NCI-H1436 (cell line): ENCODE measurements at regions not wholly inside any gene's neighbourhood (a gene's known extent, or its start where the extent isn't known, plus 50 kb on each side); places are given as distances from the start of the nearest gene placed in this dataset.
"Not testable (repeated sequence)": the region's sequence is repeated elsewhere in the genome, so short reads cannot be mapped to it uniquely, and the experiment has no call there.

Source experiments
- DNase-seq: peaks from one replicate; lab custom pipeline; 2025; lab: John Stamatoyannopoulos, UW

DNA sequence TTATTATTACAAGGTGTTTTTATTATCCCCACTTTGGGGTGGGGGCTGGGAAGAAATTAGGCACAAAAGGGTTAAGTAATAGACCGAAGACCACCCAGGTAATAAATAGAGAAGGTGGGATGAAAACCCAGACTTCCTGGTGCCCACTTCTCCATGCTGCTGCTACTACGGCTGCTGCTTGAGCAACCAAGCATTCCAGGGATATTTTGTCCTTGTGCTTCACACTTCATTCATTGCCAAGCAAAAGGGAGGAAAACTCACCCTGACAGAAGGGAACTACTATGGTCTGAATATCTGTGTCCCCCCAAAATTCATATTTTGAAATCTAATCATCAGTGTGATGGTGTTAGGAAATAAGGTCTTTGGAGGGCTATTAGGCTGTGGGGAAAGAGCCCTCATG is 470.9 kb upstream of the API5 start:
- DNase-seq: no peak

DNA sequence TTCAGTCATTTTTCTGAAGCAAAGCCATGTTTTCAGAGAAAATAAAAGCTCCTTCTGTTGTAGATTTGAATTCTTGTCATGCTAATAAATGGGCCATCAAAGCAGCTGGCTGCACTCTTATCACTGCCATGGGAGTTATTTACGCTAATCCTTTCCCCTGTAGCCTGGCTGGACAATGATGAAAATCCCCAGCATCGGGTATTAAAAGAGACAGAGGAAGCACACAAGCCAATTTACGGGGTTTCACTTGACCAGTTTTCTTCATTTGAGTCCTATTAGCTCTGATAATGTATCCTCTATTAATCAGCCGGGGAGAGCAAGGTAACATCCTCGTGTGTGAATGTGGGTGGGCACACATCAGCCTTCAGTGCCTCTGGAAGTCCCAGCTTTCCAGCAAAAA is 470.2 kb upstream of the API5 start:
- DNase-seq: no peak

DNA sequence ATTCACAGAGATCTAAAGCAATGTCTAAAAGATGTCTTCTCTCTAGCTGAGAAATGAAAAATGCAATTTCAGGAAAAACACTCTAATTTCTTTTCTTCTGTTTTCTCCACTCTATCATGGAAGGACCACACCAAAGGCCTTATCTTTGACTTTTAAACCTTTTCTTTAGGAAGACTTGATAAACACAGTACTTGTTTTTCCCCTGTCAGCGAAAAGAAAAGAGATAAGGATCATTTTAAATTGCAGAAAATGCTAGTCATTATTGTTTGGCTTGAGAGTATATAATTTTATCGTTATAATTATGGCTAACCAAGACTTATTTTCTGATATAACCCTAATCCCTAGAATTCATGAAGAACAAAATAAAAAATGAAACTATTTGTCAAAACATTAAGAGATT is 462.4 kb upstream of the API5 start:
- DNase-seq: no peak

- DNase-seq: no peak
Observed at GRCh38 chr11:42857344-42857743, 454.5 kb upstream of the API5 start.

GRCh38 chr11:42870480-42870879 is 441.3 kb upstream of the API5 start:
- DNase-seq: no peak

DNA sequence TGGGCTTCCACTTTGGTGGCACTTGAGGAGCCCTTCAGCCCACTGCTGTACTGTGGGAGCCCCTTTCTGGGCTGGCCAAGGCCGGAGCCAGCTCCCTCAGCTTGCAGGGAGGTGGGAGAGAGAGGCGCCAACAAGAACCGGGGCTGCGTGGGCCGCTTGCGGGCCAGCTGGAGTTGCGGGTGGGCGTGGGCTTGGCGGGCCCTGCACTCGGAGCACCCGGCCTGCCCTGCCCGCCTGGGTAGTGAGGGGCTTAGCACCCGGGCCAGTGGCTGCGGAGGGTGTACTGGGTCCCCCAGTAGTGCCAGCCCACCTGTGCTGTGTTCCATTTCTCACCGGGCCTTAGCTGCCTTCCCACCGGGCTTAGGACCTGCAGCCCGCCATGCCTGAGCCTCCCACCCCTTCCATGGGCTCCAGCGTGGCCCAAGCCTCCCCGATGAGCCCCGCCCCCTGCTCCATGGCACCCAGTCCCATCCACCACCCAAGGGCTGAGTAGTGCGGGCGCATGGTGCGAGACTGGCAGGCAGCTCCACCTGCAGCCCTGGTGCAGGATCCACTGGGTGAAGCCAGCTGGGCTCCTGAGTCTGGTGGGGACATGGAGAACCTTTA is 437.9 kb upstream of the API5 start:
- not testable (repeated sequence) for DNase-seq

- DNase-seq: not testable (repeated sequence)
Observed at GRCh38 chr11:42881335-42881734, 430.5 kb upstream of the API5 start.

- no peak for DNase-seq
Observed at GRCh38 chr11:42890773-42891172, 421.0 kb upstream of the API5 start.

GRCh38 chr11:42901084-42901483 is 410.7 kb upstream of the API5 start:
- no peak for DNase-seq

DNA sequence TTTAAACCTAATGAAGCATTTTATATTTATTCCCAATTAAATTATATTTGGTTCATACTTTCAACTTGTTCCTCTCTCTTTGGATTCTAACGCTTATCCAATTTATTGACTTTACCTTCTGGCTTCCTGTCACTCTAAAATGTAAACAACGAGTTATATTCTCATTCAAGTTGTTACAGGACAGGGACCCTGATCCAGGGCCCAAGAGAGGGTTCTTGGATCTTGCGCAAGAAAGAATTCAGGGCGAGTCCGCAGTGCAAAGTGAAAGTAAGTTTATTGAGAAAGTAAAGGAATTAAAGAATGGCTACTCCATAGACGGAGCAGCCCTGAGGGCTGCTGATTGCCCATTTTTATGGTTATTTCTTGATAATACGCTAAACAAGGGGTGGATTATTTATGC is 405.6 kb upstream of the API5 start:
- no peak for DNase-seq

- no peak for DNase-seq
Observed at GRCh38 chr11:42913731-42914130, 398.1 kb upstream of the API5 start.

- DNase-seq: no peak
Observed at GRCh38 chr11:42923651-42924050, 388.1 kb upstream of the API5 start.

GRCh38 chr11:42925916-42926315 is 385.9 kb upstream of the API5 start:
- no peak for DNase-seq

GRCh38 chr11:42947405-42947804 is 364.4 kb upstream of the API5 start:
- no peak for DNase-seq

DNA sequence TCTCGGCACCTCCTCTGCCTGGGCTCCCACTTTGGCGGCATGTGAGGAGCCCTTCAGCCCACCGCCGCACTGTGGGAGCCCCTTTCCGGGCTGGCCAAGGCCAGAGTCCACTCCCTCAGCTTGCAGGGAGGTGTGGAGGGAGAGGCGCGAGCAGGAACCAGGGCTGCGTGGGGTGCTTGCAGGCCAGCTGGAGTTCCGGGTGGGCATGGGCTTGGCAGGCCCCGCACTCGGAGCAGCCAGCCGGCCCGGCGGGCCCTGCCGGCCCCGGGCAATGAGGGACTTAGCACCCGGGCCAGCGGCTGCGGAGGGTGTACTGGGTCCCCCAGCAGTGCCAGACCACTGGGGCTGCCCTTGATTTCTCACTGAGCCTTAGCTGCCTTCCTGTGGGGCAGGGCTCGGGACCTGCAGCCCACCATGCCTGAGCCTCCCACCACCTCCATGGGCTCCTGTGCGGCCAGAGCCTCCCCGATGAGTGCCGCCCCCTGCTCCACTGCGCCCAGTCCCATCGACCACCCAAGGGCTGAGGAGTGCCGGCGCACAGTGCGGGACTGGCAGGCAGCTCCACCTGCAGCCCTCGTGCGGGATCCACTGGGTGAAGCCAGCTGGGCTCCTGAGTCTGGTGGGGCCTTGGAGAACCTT is 361.9 kb upstream of the API5 start:
- not testable (repeated sequence) for DNase-seq

DNA sequence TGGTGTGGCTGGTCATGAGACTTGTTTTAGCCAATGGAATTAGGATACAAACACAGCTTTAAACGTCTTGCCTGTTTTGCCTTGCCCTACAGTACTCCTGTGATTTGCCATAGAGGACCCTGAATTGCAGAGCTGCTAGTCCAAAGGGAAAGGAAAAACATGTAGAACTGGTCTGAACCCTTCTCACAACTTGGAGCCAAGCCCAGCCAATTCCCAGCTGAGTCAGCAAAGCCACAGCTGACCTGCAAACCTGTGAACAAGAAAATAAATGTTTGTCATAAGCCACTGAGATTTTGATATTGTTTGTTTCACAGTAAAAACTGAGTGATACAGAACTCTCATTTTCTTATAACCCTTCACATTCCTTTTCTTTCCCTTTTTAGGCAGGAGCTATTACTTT is 360.5 kb upstream of the API5 start:
- DNase-seq: no peak

DNA sequence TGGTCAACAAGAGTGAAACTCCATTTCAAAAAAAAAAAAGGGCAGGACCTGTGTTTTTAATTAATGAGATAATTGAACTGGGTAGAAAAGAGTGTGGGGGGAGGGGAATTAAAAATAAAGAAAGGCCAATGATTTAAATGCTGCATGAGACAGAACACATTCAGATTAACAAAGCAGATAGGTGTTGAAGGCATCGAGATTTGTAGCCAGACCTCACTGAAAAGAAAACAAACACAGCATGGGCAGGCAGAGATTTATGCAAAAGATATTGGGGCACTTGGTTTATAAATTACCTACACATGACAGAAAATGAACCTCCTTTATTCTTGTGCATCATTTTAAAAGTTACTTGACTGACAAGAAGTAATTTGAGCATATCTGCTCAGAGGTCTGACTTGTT is 354.0 kb upstream of the API5 start:
- DNase-seq: no peak

DNA sequence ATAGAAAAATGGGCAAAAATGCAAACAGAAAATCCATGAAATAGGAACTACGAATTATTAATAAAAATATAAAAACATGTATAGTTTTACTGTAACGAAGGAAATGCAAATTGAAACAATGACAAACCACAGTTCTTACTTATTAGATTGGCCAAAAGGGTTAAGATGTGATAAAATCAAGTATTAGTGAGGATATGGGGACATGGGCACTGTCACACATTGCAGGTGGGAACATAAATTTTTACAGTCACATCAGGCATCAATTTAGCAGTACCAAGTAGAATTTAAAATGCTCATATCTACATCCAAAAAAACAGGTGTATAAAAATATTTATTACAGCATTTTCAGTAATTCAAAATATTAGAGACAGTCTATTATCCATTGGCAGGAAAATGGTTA is 353.2 kb upstream of the API5 start:
- no peak for DNase-seq

DNA sequence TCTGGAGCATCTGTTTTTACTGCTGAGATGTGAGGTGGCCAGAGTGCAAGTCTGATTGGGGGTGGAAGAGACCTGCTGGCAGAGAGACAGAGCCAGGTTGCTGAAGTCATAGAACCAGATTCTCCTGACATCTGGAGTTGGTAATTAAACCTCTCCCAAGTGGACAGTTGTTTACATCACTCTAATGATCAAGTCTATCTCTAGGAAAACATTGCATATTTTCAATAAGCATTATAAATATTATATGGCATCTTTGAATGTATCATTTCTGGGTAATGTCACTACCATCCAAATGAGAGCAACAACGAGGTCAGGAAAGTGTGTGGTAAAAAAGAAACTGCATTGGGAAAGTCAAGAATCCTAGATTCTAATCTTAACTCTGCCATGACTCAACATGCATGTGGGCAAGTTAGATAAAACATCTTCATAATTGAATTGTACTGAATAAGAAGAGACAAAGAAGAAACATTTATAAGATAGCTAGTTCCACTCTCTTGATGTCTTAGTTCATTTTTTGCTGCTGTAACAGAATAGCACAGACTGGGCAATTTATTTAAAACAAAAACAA is 351.2 kb upstream of the API5 start:
- no peak for DNase-seq

DNA sequence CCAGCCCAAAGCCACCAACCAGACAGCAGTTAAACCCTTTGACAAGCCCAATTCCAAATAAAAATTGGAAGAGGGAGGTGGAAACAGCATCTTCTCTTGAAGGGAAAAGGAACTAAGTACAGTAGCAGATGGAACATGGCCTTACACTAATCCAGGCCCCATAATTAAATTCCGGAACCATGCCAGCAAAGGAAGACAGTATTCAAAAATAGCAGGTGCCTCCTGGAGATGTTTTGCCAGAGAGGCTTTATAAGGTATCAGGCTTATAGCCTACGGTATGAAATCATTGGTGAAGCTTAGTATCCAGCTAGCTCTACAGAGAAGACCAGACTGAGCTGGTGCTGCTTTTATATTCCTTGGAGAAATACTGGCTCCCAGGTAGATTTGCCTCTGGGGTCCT is 344.1 kb upstream of the API5 start:
- DNase-seq: no peak

GRCh38 chr11:42972741-42973140 is 339.1 kb upstream of the API5 start:
- no peak for DNase-seq

DNA sequence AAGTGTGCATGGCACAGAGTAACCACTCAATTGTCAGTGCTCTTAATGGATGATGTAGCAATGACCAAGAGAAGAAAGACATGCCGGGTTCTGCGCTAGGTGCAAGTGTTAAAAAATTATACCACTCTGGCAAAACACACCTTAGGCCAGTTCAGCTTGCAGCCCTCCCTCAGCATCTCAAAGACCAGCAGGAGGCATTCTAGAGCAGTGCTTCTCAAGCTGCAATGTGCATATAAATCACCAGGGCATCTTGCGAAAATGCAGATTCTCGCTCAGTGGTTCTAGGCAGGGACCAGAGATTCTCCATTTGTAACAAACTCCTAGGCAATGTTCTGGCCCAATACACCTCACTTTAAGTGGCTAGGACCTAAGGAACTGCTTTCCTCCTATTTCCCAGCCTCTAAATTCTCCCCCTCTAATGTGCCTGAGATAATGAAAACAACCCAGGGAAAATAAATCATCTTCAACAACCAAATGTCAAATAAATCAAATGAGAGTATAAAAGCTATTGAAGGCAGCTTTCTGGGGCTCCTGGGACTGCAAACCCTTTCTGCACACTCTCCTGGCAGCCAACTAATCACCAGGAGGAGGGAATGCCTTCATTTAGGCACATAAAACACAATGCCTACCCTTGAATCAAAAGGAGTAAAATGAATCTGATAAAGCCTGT is 337.2 kb upstream of the API5 start:
- no peak for DNase-seq

GRCh38 chr11:42975180-42975529 is 336.6 kb upstream of the API5 start:
- no peak for DNase-seq
